ENCODE measurements at regions not wholly inside any gene's neighbourhood (a gene's known extent, or its start where the extent isn't known, plus 50 kb on each side); places are given as distances from the start of the nearest gene placed in this dataset.

DNA sequence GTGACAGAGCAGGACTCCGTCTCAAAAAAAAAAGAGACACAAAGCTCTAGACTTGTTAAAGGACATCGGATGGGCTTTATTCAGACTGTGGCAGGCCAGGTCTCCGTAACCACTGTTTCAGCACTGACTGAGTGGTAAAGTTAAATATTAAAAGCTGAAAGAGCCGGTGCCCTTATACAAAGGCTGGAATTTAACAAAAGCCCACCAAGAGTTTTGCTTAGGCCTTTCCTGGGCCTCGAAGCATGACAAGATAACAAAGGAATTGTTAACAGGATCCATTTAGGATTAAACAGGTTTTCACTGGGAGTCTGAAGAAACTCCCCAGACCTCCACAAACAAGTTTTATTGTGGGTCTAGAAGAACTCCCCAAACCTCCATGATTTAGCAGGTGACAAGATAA lies 727.8 kb downstream of the TYW1 start:
- Histone ChIP-seq H3K9me2 (ENCODE audit: insufficient read depth) (no peaks in the 10 kb centered on the region), H3K4me2 (no peak overlapping the region), H3K27me3 (ENCODE audit: insufficient read depth) (no peaks in the 10 kb centered on the region), H3F3A (replicated peaks; ENCODE audit: low read depth) (no peaks in the 10 kb centered on the region), H2AFZ (no peak overlapping the region), H3K36me3 (ENCODE audit: insufficient read depth) (no peaks in the 10 kb centered on the region; the same call in none of the 2 replicates), H3K4me3 (no peak overlapping the region), H4K20me1 (replicated peaks; ENCODE audit: insufficient read depth) (no peaks in the 10 kb centered on the region), H3K79me2 (replicated peaks; ENCODE audit: insufficient read depth) (no peaks in the 10 kb centered on the region), H3K27ac (ENCODE audit: low read depth) (no peak overlapping the region), H3K4me1 (ENCODE audit: insufficient read depth) (no peaks in the 10 kb centered on the region)
- DNase-seq (ENCODE audit: low spot score) (no peak), ATAC-seq (no peak)
- no peak overlapping the region for H3K27ac Mint-ChIP-seq
- H3K4me1 Mint-ChIP-seq, result no peaks in the 10 kb centered on the region
- no peaks in the 10 kb centered on the region for H3K27me3 Mint-ChIP-seq (ENCODE audit: insufficient read depth, low read depth, poor library complexity)
- H3K9me3 Mint-ChIP-seq, result peaks cover 98% of the 10 kb centered on the region
- H3K36me3 Mint-ChIP-seq (ENCODE audit: low read depth), result peaks cover 46% of the 10 kb centered on the region; the same call in 2 of the 3 replicates
- no peak overlapping the region for H3K4me3 Mint-ChIP-seq
- no peak for TF ChIP-seq CREB1 (CRISPR knock-in tag; IDR thresholded peaks at IDR 0.05; ENCODE audit: low read depth)
- no peak for TF ChIP-seq POLR2AphosphoS5 (IDR thresholded peaks at IDR 0.05; ENCODE audit: low read depth)

- H3K4me1 Mint-ChIP-seq, result no peaks in the 10 kb centered on the region
- Histone ChIP-seq H3K4me1 (ENCODE audit: insufficient read depth) (no peaks in the 10 kb centered on the region), H3K4me3 (no peak overlapping the region), H3K27me3 (ENCODE audit: insufficient read depth) (no peaks in the 10 kb centered on the region), H4K20me1 (replicated peaks; ENCODE audit: insufficient read depth) (no peaks in the 10 kb centered on the region), H3K27ac (ENCODE audit: low read depth) (no peak overlapping the region), H3K9me2 (ENCODE audit: insufficient read depth) (no peaks in the 10 kb centered on the region), H3K4me2 (no peak overlapping the region), H2AFZ (no peak overlapping the region), H3F3A (replicated peaks; ENCODE audit: low read depth) (no peaks in the 10 kb centered on the region), H3K36me3 (ENCODE audit: insufficient read depth) (no peaks in the 10 kb centered on the region; the same call in none of the 2 replicates), H3K79me2 (replicated peaks; ENCODE audit: insufficient read depth) (no peaks in the 10 kb centered on the region)
- no peak overlapping the region for H3K4me3 Mint-ChIP-seq
- peaks cover 47% of the 10 kb centered on the region; the same call in 2 of the 3 replicates for H3K36me3 Mint-ChIP-seq (ENCODE audit: low read depth)
- no peak overlapping the region for H3K27ac Mint-ChIP-seq
- TF ChIP-seq ZNF331 (CRISPR knock-in tag; IDR thresholded peaks at IDR 0.05; ENCODE audit: low read depth) (no peak), CTCF (conservative IDR thresholded peaks at IDR 0.05; ENCODE audit: low read depth in 2 of 2) (no peak), EZH2 (IDR thresholded peaks at IDR 0.05; ENCODE audit: low read depth, unreplicated experiment) (no peak), ETS1 (IDR thresholded peaks at IDR 0.05) (no peak), JUNB (IDR thresholded peaks at IDR 0.05; ENCODE audit: unreplicated experiment) (no peak), STAT1 (IDR thresholded peaks at IDR 0.05; ENCODE audit: unreplicated experiment) (no peak), NANOG (IDR thresholded peaks at IDR 0.05; ENCODE audit: borderline replicate concordance) (no peak)
- TF ChIP-seq, protein P1, sequence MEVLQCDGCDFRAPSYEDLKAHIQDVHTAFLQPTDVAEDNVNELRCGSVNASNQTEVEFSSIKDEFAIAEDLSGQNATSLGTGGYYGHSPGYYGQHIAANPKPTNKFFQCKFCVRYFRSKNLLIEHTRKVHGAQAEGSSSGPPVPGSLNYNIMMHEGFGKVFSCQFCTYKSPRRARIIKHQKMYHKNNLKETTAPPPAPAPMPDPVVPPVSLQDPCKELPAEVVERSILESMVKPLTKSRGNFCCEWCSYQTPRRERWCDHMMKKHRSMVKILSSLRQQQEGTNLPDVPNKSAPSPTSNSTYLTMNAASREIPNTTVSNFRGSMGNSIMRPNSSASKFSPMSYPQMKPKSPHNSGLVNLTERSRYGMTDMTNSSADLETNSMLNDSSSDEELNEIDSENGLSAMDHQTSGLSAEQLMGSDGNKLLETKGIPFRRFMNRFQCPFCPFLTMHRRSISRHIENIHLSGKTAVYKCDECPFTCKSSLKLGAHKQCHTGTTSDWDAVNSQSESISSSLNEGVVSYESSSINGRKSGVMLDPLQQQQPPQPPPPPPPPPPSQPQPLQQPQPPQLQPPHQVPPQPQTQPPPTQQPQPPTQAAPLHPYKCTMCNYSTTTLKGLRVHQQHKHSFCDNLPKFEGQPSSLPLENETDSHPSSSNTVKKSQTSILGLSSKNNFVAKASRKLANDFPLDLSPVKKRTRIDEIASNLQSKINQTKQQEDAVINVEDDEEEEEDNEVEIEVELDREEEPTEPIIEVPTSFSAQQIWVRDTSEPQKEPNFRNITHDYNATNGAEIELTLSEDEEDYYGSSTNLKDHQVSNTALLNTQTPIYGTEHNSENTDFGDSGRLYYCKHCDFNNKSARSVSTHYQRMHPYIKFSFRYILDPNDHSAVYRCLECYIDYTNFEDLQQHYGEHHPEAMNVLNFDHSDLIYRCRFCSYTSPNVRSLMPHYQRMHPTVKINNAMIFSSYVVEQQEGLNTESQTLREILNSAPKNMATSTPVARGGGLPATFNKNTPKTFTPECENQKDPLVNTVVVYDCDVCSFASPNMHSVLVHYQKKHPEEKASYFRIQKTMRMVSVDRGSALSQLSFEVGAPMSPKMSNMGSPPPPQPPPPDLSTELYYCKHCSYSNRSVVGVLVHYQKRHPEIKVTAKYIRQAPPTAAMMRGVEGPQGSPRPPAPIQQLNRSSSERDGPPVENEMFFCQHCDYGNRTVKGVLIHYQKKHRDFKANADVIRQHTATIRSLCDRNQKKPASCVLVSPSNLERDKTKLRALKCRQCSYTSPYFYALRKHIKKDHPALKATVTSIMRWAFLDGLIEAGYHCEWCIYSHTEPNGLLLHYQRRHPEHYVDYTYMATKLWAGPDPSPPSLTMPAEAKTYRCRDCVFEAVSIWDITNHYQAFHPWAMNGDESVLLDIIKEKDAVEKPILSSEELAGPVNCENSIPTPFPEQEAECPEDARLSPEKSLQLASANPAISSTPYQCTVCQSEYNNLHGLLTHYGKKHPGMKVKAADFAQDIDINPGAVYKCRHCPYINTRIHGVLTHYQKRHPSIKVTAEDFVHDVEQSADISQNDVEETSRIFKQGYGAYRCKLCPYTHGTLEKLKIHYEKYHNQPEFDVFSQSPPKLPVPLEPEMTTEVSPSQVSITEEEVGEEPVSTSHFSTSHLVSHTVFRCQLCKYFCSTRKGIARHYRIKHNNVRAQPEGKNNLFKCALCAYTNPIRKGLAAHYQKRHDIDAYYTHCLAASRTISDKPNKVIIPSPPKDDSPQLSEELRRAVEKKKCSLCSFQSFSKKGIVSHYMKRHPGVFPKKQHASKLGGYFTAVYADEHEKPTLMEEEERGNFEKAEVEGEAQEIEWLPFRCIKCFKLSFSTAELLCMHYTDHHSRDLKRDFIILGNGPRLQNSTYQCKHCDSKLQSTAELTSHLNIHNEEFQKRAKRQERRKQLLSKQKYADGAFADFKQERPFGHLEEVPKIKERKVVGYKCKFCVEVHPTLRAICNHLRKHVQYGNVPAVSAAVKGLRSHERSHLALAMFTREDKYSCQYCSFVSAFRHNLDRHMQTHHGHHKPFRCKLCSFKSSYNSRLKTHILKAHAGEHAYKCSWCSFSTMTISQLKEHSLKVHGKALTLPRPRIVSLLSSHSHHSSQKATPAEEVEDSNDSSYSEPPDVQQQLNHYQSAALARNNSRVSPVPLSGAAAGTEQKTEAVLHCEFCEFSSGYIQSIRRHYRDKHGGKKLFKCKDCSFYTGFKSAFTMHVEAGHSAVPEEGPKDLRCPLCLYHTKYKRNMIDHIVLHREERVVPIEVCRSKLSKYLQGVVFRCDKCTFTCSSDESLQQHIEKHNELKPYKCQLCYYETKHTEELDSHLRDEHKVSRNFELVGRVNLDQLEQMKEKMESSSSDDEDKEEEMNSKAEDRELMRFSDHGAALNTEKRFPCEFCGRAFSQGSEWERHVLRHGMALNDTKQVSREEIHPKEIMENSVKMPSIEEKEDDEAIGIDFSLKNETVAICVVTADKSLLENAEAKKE (CRISPR knock-in tag; IDR thresholded peaks at IDR 0.05), result no peak
- ATAC-seq (no peak), DNase-seq (ENCODE audit: low spot score) (no peak)
- H3K9me3 Mint-ChIP-seq, result peaks cover 98% of the 10 kb centered on the region
- no peaks in the 10 kb centered on the region for H3K27me3 Mint-ChIP-seq (ENCODE audit: insufficient read depth, low read depth, poor library complexity)
These were observed 728.3 kb downstream of the TYW1 start for GRCh38 chr7:67724955-67725354.
